ENCODE measurements at regions not wholly inside any gene's neighbourhood (a gene's known extent, or its start where the extent isn't known, plus 50 kb on each side); places are given as distances from the start of the nearest gene placed in this dataset.

DNA sequence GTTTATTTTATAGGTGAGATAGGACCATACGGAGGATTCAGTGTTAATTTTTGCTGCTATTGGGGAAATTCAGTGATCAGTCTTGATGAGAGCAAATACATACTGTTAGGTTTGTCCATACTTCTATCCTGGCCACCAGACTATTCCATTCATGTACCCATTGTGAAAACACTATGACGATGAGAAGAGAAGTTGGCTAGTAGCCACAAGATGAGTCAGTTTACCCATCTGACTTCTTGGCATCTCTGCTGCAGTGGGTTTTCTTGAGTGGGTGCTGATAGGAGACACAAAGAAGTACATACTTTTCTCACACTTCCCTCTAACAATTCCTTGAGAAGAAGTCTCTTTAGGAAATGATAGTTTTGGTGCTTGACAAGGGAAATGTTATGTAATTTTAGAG lies 133.1 kb downstream of the TFPI2 start:
- TF ChIP-seq POLR2A (IDR thresholded peaks at IDR 0.05): no peak
- TF ChIP-seq EP300 (IDR thresholded peaks at IDR 0.05): no peak
- no peak for TF ChIP-seq CTCF (IDR thresholded peaks at IDR 0.05)
- H3K9me3 ChIP-seq: no peaks in the 10 kb centered on the region
- no peaks in the 10 kb centered on the region for H3K27me3 ChIP-seq
- no peaks in the 10 kb centered on the region for H3K36me3 ChIP-seq
- 81 to 84% (median 82%) methylated on average over 2 of the region's 2 CpGs for WGBS, 3 donors
- no peak for DNase-seq
- no peaks in the 10 kb centered on the region for H3K4me1 ChIP-seq (ENCODE audit: insufficient read depth)
- H3K27ac ChIP-seq: no peak overlapping the region
- H3K4me3 ChIP-seq: no peak overlapping the region
- intact Hi-C loops (cut with DNase I): no loop called here

DNA sequence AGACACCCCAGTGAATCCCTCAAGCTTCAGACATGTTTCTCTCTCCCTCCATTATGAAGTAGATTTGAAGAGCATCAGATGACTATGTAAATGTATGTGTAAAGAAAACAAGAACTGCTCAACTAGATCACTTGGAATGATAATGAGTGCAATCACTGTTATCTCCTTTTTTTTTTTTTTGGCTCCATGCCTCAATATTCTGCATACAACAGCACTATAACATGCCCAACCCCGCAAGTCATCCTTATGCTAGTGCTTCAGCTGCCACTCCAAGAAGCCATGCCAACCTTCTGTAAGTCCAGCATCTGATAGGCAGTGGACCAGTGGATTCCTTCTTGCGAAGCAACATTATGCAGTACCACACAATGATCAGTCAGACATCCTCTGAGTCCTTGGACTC lies 133.7 kb downstream of the TFPI2 start:
- no peaks in the 10 kb centered on the region for H3K9me3 ChIP-seq
- no peak overlapping the region for H3K27ac ChIP-seq
- no peaks in the 10 kb centered on the region for H3K36me3 ChIP-seq
- no peak for DNase-seq
- TF ChIP-seq POLR2A (IDR thresholded peaks at IDR 0.05) (no peak), CTCF (IDR thresholded peaks at IDR 0.05) (no peak), EP300 (IDR thresholded peaks at IDR 0.05) (no peak)
- H3K4me1 ChIP-seq (ENCODE audit: insufficient read depth): no peaks in the 10 kb centered on the region
- no peaks in the 10 kb centered on the region for H3K27me3 ChIP-seq
- no peak overlapping the region for H3K4me3 ChIP-seq
- intact Hi-C loops (cut with DNase I): no loop called here
- 90 to 94% (median 93%) methylated on average over 2 of the region's 2 CpGs for WGBS, 3 donors

DNA sequence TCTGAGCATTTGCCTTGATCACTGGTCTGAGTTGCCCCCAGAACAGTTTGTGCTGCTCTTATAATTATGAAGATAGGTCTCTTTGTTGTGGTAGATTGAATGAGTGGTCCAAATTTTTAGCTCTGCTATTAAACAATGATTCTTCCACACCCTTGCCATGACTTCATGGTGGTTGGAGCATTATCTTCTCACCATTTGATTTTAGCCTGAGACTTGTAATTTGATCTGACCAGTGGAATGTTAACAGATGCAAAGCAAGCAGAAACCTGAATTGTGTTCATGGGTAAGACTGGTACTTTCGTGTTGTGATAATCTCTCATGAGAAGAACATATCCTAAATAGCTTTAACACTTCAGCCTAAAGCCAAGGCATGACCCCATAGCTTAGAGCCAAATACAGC lies 139.1 kb downstream of the TFPI2 start:
- Histone ChIP-seq H3K4me3 (no peak overlapping the region), H3K9me3 (no peaks in the 10 kb centered on the region), H3K4me1 (ENCODE audit: insufficient read depth) (no peaks in the 10 kb centered on the region), H3K27ac (no peak overlapping the region), H3K27me3 (no peaks in the 10 kb centered on the region), H3K36me3 (no peaks in the 10 kb centered on the region)
- intact Hi-C loops (cut with DNase I): no loop called here
- TF ChIP-seq CTCF (IDR thresholded peaks at IDR 0.05): no peak
- no peak for TF ChIP-seq POLR2A (IDR thresholded peaks at IDR 0.05)
- TF ChIP-seq EP300 (IDR thresholded peaks at IDR 0.05): no peak
- 64 to 89% (median 70%) methylated on average over 1 of the region's 1 CpG for WGBS, 3 donors
- no peak for DNase-seq

DNA sequence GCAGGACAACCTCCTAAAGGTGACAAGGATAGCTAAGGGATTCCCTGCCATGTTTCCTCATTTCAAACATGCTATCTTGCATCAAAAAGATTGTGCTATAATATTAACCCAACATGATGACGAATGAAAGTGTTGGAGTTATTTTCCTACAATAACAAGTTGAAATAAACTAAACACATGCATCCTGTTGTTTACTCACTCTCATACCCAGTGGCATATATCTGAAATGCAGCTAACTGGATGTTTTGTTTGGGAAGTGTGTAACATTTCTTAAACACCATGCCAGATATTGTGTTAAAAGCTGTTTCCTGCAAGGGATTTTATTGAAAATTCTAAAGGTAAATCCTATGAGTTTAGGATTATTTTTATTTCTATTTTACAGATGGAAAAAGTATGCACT lies 139.6 kb downstream of the TFPI2 start:
- WGBS, 3 donors: 14 to 40% (median 17%) methylated on average over 1 of the region's 1 CpG
- DNase-seq: no peak

More for the DNA sequence above, 139.6 kb downstream of the TFPI2 start:
- TF ChIP-seq POLR2A (IDR thresholded peaks at IDR 0.05) (no peak), EP300 (IDR thresholded peaks at IDR 0.05) (no peak), CTCF (IDR thresholded peaks at IDR 0.05) (no peak)
- Histone ChIP-seq H3K27ac (no peak overlapping the region), H3K4me1 (ENCODE audit: insufficient read depth) (no peaks in the 10 kb centered on the region), H3K36me3 (no peaks in the 10 kb centered on the region), H3K4me3 (no peak overlapping the region), H3K27me3 (no peaks in the 10 kb centered on the region), H3K9me3 (no peaks in the 10 kb centered on the region)
- intact Hi-C loops (cut with DNase I): no loop called here

All from ovary (tissue), 7 donors.